ENCODE measurements at regions not wholly inside any gene's neighbourhood (a gene's known extent, or its start where the extent isn't known, plus 50 kb on each side); places are given as distances from the start of the nearest gene placed in this dataset.
A peak's percentile ranks its signal among the peaks of the same experiment; 100 is the strongest.

- H3K9ac ChIP-seq (ENCODE audit: low read length in 3 of 3) = no peak overlapping the region
- DNase-seq = no peak
- H3K27me3 ChIP-seq (ENCODE audit: control insufficient read depth, insufficient read depth, low read length) = no peaks in the 10 kb centered on the region
- no peak overlapping the region for H3K27ac ChIP-seq (ENCODE audit: low read depth in 2 of 2, low read length in 2 of 2)
- no peaks in the 10 kb centered on the region for H3K9me3 ChIP-seq (ENCODE audit: control insufficient read depth in 2 of 3, insufficient read depth in 1 of 3, low read length in 3 of 3)
- intact Hi-C loops (cut with DNase I) = no loop called here
- no peaks in the 10 kb centered on the region for H3K4me1 ChIP-seq (ENCODE audit: control insufficient read depth in 2 of 3, insufficient read depth in 2 of 3, low read depth in 1 of 3, low read length in 3 of 3)
- H3K4me3 ChIP-seq (ENCODE audit: low read length in 3 of 3) = no peak overlapping the region
- H3K36me3 ChIP-seq (ENCODE audit: control insufficient read depth in 2 of 3, insufficient read depth in 3 of 3, low read length in 3 of 3) = no peaks in the 10 kb centered on the region
- TF ChIP-seq, protein P1, sequence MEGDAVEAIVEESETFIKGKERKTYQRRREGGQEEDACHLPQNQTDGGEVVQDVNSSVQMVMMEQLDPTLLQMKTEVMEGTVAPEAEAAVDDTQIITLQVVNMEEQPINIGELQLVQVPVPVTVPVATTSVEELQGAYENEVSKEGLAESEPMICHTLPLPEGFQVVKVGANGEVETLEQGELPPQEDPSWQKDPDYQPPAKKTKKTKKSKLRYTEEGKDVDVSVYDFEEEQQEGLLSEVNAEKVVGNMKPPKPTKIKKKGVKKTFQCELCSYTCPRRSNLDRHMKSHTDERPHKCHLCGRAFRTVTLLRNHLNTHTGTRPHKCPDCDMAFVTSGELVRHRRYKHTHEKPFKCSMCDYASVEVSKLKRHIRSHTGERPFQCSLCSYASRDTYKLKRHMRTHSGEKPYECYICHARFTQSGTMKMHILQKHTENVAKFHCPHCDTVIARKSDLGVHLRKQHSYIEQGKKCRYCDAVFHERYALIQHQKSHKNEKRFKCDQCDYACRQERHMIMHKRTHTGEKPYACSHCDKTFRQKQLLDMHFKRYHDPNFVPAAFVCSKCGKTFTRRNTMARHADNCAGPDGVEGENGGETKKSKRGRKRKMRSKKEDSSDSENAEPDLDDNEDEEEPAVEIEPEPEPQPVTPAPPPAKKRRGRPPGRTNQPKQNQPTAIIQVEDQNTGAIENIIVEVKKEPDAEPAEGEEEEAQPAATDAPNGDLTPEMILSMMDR (IDR thresholded peaks at IDR 0.05; ENCODE audit: borderline replicate concordance, extremely low read depth, insufficient read depth) = no peak
- FAIRE-seq = no peak
These were observed 120.4 kb downstream of the CT47B1 start for GRCh38 chrX:120755066-120755846.

GRCh38 chrX:120753413-120754251 lies 122.0 kb downstream of the CT47B1 start:
- no peaks in the 10 kb centered on the region for H3K36me3 ChIP-seq (ENCODE audit: control insufficient read depth in 2 of 3, insufficient read depth in 3 of 3, low read length in 3 of 3)
- H3K9me3 ChIP-seq (ENCODE audit: control insufficient read depth in 2 of 3, insufficient read depth in 1 of 3, low read length in 3 of 3) = no peaks in the 10 kb centered on the region
- H3K27me3 ChIP-seq (ENCODE audit: control insufficient read depth, insufficient read depth, low read length) = no peaks in the 10 kb centered on the region
- H3K9ac ChIP-seq (ENCODE audit: low read length in 3 of 3) = no peak overlapping the region
- intact Hi-C loops (cut with DNase I) = no loop called here
- FAIRE-seq (no peak), DNase-seq (no peak)
- no peak overlapping the region for H3K4me3 ChIP-seq (ENCODE audit: low read length in 3 of 3)
- H3K27ac ChIP-seq (ENCODE audit: low read depth in 2 of 2, low read length in 2 of 2) = no peak overlapping the region
- TF ChIP-seq, protein P1 (IDR thresholded peaks at IDR 0.05; ENCODE audit: borderline replicate concordance, extremely low read depth, insufficient read depth) = no peak
- no peaks in the 10 kb centered on the region for H3K4me1 ChIP-seq (ENCODE audit: control insufficient read depth in 2 of 3, insufficient read depth in 2 of 3, low read depth in 1 of 3, low read length in 3 of 3)

DNA sequence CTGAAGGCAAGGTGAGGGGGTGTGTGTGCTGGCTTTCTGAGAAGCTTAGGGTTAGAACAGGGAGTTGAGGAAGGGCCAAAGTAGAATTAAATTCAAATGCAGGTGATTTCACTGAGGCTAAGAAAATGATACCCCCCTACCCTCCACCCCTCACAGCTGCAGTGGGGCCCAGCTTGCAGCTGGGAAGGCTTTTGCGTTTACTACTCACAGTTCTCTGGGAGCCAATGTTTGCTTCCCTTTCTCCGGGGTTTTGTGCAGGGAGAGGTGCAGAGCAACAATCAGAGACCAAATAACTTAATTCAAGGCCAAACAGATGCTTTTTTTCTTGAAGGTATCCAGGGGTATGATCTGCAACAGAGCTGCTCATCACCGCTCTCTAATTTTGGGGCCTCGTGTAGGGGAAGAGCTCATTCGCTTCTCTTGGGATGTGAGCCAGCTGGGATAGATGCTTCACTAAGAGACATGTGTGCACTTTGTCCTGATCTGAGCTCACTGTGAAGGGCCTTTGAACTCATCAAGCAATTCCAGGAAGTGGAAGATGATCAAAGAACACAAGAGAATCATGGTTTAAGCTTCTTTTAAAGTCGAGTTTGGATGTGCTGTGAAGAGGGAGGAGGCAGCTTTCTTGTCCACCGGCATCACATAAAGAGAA lies 122.7 kb upstream of the C1GALT1C1 start:
- H3K4me3 ChIP-seq (ENCODE audit: low read length in 3 of 3) = no peak overlapping the region
- TF ChIP-seq, protein P1 (IDR thresholded peaks at IDR 0.05; ENCODE audit: borderline replicate concordance, extremely low read depth, insufficient read depth) = no peak
- H3K4me1 ChIP-seq (ENCODE audit: control insufficient read depth in 2 of 3, insufficient read depth in 2 of 3, low read depth in 1 of 3, low read length in 3 of 3) = no peaks in the 10 kb centered on the region
- H3K27me3 ChIP-seq (ENCODE audit: control insufficient read depth, insufficient read depth, low read length) = no peaks in the 10 kb centered on the region
- FAIRE-seq (no peak), DNase-seq (peak in 1 of 5 donors; percentile 26)
- intact Hi-C loops (cut with DNase I) = no loop called here
- H3K9me3 ChIP-seq (ENCODE audit: control insufficient read depth in 2 of 3, insufficient read depth in 1 of 3, low read length in 3 of 3) = no peaks in the 10 kb centered on the region
- no peaks in the 10 kb centered on the region for H3K36me3 ChIP-seq (ENCODE audit: control insufficient read depth in 2 of 3, insufficient read depth in 3 of 3, low read length in 3 of 3)
- H3K9ac ChIP-seq (ENCODE audit: low read length in 3 of 3) = no peak overlapping the region
- H3K27ac ChIP-seq (ENCODE audit: low read depth in 2 of 2, low read length in 2 of 2) = no peak overlapping the region
